SK-N-SH treated with all-trans-retinoic acid at 6 μM for 48 hours (cell line): ENCODE measurements at regions not wholly inside any gene's neighbourhood (a gene's known extent, or its start where the extent isn't known, plus 50 kb on each side); places are given as distances from the start of the nearest gene placed in this dataset.

ENCODE experiments used
- ATAC-seq: fragments of 200-7000 bp; cut with Tn5 transposase; 3 replicates; pipeline ENCODE4 v1.9.1; 2020; ENCODE audit warnings: mild to moderate bottlenecking, moderate library complexity
- ARNTL ChIP-seq: fragments of 450-650 bp; formaldehyde crosslinking; IDR thresholded peaks from 2 replicates; pipeline ENCODE4 v1.5.0; 2020; ENCODE audit warnings: low read depth, mild to moderate bottlenecking, moderate library complexity, borderline replicate concordance
- BACH2 ChIP-seq: fragments of 250-450 bp; sonication (Bioruptor Pico); IDR thresholded peaks from 2 replicates; pipeline ENCODE4 v1.9.0; 2021; ENCODE audit warnings: mild to moderate bottlenecking, borderline replicate concordance
- CSRNP3 ChIP-seq: fragments of 250-450 bp; sonication (Bioruptor Pico); IDR thresholded peaks from 2 replicates; pipeline ENCODE4 v1.5.1; 2021; ENCODE audit warnings: mild to moderate bottlenecking, moderate library complexity
- ESRRG ChIP-seq: fragments of 250-450 bp; sonication (Bioruptor Pico); IDR thresholded peaks from 2 replicates; pipeline ENCODE4 v1.6.1; 2021; ENCODE audit warnings: mild to moderate bottlenecking
- GLIS3 ChIP-seq: fragments of 250-450 bp; sonication (Bioruptor Pico); IDR thresholded peaks from 2 replicates; pipeline ENCODE4 v1.5.0; 2020; ENCODE audit warnings: mild to moderate bottlenecking, moderate library complexity
- ISL1 ChIP-seq: fragments of 250-450 bp; sonication (Bioruptor Pico); IDR thresholded peaks from 2 replicates; pipeline ENCODE4 v2.1.2; 2022; ENCODE audit warnings: mild to moderate bottlenecking, moderate library complexity
- OSR1 ChIP-seq: fragments of 250-450 bp; sonication (Bioruptor Pico); IDR thresholded peaks from 2 replicates; pipeline ENCODE4 v1.8.0; 2022; ENCODE audit warnings: moderate library complexity, mild to moderate bottlenecking, inconsistent platforms
- PATZ1 ChIP-seq: fragments of 250-450 bp; sonication (Bioruptor Pico); IDR thresholded peaks from 2 replicates; pipeline ENCODE4 v1.8.0; 2020; ENCODE audit warnings: mild to moderate bottlenecking, moderate library complexity, borderline replicate concordance
- POU6F1 ChIP-seq: fragments of 250-450 bp; sonication (Bioruptor Pico); IDR thresholded peaks from 2 replicates; pipeline ENCODE4 v1.8.0; 2021; ENCODE audit warnings: low read depth, mild to moderate bottlenecking, moderate library complexity, borderline replicate concordance
- PPARA ChIP-seq: fragments of 250-450 bp; sonication (Bioruptor Pico); IDR thresholded peaks from 2 replicates; pipeline ENCODE4 v1.5.0; 2020; ENCODE audit warnings: mild to moderate bottlenecking, borderline replicate concordance
- RARB ChIP-seq: fragments of 250-450 bp; sonication (Bioruptor Pico); IDR thresholded peaks from 2 replicates; pipeline ENCODE4 v1.8.0; 2021; ENCODE audit warnings: mild to moderate bottlenecking, moderate library complexity
- SNAI2 ChIP-seq: fragments of 250-450 bp; sonication (Bioruptor Pico); IDR thresholded peaks from 2 replicates; pipeline ENCODE4 v1.5.0; 2020; ENCODE audit warnings: mild to moderate bottlenecking, moderate library complexity
- TCF4 ChIP-seq: fragments of 250-450 bp; sonication (Bioruptor Pico); IDR thresholded peaks from 2 replicates; pipeline ENCODE4 v1.8.0; 2021; ENCODE audit warnings: mild to moderate bottlenecking, moderate library complexity, borderline replicate concordance
- TSHZ2 ChIP-seq: fragments of 250-450 bp; sonication (Bioruptor Pico); IDR thresholded peaks from 2 replicates; pipeline ENCODE4 v1.5.0; 2020; ENCODE audit warnings: mild to moderate bottlenecking, moderate library complexity
- ZFP3 ChIP-seq: fragments of 250-450 bp; sonication (Bioruptor Pico); IDR thresholded peaks from 2 replicates; pipeline ENCODE4 v1.5.0; 2020; ENCODE audit warnings: mild to moderate bottlenecking, moderate library complexity
- ZFP30 ChIP-seq: fragments of 450-650 bp; formaldehyde crosslinking; IDR thresholded peaks from 2 replicates; pipeline ENCODE4 v1.5.0; 2022; ENCODE audit warnings: mild to moderate bottlenecking, moderate library complexity
- ZNF565 ChIP-seq: fragments of 450-650 bp; formaldehyde crosslinking; conservative IDR thresholded peaks from 2 replicates; pipeline ENCODE4 v1.5.0; 2020; ENCODE audit warnings: low read depth, mild to moderate bottlenecking, moderate library complexity
- ZNF70 ChIP-seq: fragments of 450-650 bp; formaldehyde crosslinking; IDR thresholded peaks from 2 replicates; pipeline ENCODE4 v1.5.0; 2020; ENCODE audit warnings: mild to moderate bottlenecking, moderate library complexity
- ZNF8 ChIP-seq: fragments of 450-650 bp; formaldehyde crosslinking; IDR thresholded peaks from 2 replicates; pipeline ENCODE4 v1.5.0; 2020; ENCODE audit warnings: mild to moderate bottlenecking, moderate library complexity

GRCh38 chr11:91703042-91703441 lies 521.6 kb upstream of the FAT3 start:
- TF ChIP-seq SNAI2 (CRISPR knock-in tag) (no peak), TCF4 (CRISPR knock-in tag) (no peak), GLIS3 (CRISPR knock-in tag) (no peak), TSHZ2 (CRISPR knock-in tag) (no peak), POU6F1 (CRISPR knock-in tag) (no peak), CSRNP3 (CRISPR knock-in tag) (no peak)
- TF ChIP-seq, all 23 proteins: peak for 0
- no peak for ATAC-seq

GRCh38 chr11:91700854-91701253 lies 523.8 kb upstream of the FAT3 start:
- no peak for ATAC-seq
- TF ChIP-seq SNAI2 (CRISPR knock-in tag) (no peak), ZFP3 (no peak), TCF4 (CRISPR knock-in tag) (no peak), ISL1 (no peak), BACH2 (CRISPR knock-in tag) (no peak), ESRRG (no peak), ZNF565 (CRISPR knock-in tag) (no peak), GLIS3 (CRISPR knock-in tag) (no peak), PATZ1 (CRISPR knock-in tag) (no peak), POU6F1 (CRISPR knock-in tag) (no peak), RARB (CRISPR knock-in tag) (no peak), ZNF70 (no peak), ARNTL (CRISPR knock-in tag) (no peak), PPARA (CRISPR knock-in tag) (no peak), CSRNP3 (CRISPR knock-in tag) (no peak), OSR1 (no peak), ZNF8 (CRISPR knock-in tag) (no peak)

GRCh38 chr11:91698845-91699244 lies 525.8 kb upstream of the FAT3 start:
- TF ChIP-seq SNAI2 (CRISPR knock-in tag): no peak
- no peak for TF ChIP-seq PATZ1 (CRISPR knock-in tag)
- no peak for TF ChIP-seq ARNTL (CRISPR knock-in tag)
- no peak for TF ChIP-seq ZFP3
- no peak for TF ChIP-seq ZNF8 (CRISPR knock-in tag)
- TF ChIP-seq ZFP30 (CRISPR knock-in tag): no peak
- no peak for TF ChIP-seq BACH2 (CRISPR knock-in tag)
- TF ChIP-seq CSRNP3 (CRISPR knock-in tag): no peak
- TF ChIP-seq ISL1: no peak
- TF ChIP-seq TSHZ2 (CRISPR knock-in tag): no peak
- no peak for ATAC-seq
